ENCODE measurements at regions not wholly inside any gene's neighbourhood (a gene's known extent, or its start where the extent isn't known, plus 50 kb on each side); places are given as distances from the start of the nearest gene placed in this dataset.
"Not testable (repeated sequence)": the region's sequence is repeated elsewhere in the genome, so short reads cannot be mapped to it uniquely, and the experiment has no call there.

GRCh38 chr6:168915855-168916254 is 337.8 kb downstream of the THBS2 start:
- no peak for DNase-seq (ENCODE audit: low read depth in 2 of 3, low spot score in 1 of 3)

- DNase-seq (ENCODE audit: low read depth in 2 of 3, low spot score in 1 of 3), result no peak
Observed at GRCh38 chr6:168915242-168915641, 338.4 kb downstream of the THBS2 start.

GRCh38 chr6:168913866-168914469 is 339.7 kb downstream of the THBS2 start:
- no peak for DNase-seq (ENCODE audit: low read depth in 2 of 3, low spot score in 1 of 3)

- DNase-seq (ENCODE audit: low read depth in 2 of 3, low spot score in 1 of 3), result not testable (repeated sequence)
Observed at GRCh38 chr6:168913231-168913865, 340.3 kb downstream of the THBS2 start.

- no peak for DNase-seq (ENCODE audit: low read depth in 2 of 3, low spot score in 1 of 3)
Observed at GRCh38 chr6:168909288-168909687, 344.4 kb downstream of the THBS2 start.

- no peak for DNase-seq (ENCODE audit: low read depth in 2 of 3, low spot score in 1 of 3)
Observed at GRCh38 chr6:168908887-168909286, 344.8 kb downstream of the THBS2 start.

GRCh38 chr6:168908166-168908565 is 345.5 kb downstream of the THBS2 start:
- DNase-seq (ENCODE audit: low read depth in 2 of 3, low spot score in 1 of 3), result no peak

- DNase-seq (ENCODE audit: low read depth in 2 of 3, low spot score in 1 of 3), result no peak
Observed at GRCh38 chr6:168906391-168906790, 347.3 kb downstream of the THBS2 start.

- no peak for DNase-seq (ENCODE audit: low read depth in 2 of 3, low spot score in 1 of 3)
Observed at GRCh38 chr6:168905451-168906090, 348.1 kb downstream of the THBS2 start.

GRCh38 chr6:168903613-168904345 is 349.9 kb downstream of the THBS2 start:
- no peak for DNase-seq (ENCODE audit: low read depth in 2 of 3, low spot score in 1 of 3)

- no peak for DNase-seq (ENCODE audit: low read depth in 2 of 3, low spot score in 1 of 3)
Observed at GRCh38 chr6:168902075-168902474, 351.6 kb downstream of the THBS2 start.

GRCh38 chr6:168901076-168901475 is 352.6 kb downstream of the THBS2 start:
- DNase-seq (ENCODE audit: low read depth in 2 of 3, low spot score in 1 of 3), result no peak

- no peak for DNase-seq (ENCODE audit: low read depth in 2 of 3, low spot score in 1 of 3)
Observed at GRCh38 chr6:168896321-168896720, 357.3 kb downstream of the THBS2 start.

GRCh38 chr6:168895102-168895812 is 358.4 kb downstream of the THBS2 start:
- peak; percentile 62 to 82 (median 70) for DNase-seq (ENCODE audit: low read depth in 2 of 3, low spot score in 1 of 3)

GRCh38 chr6:168892031-168892430 is 361.6 kb downstream of the THBS2 start:
- DNase-seq (ENCODE audit: low read depth in 2 of 3, low spot score in 1 of 3), result no peak

- DNase-seq (ENCODE audit: low read depth in 2 of 3, low spot score in 1 of 3), result no peak
Observed at GRCh38 chr6:168890981-168891365, 362.7 kb downstream of the THBS2 start.

- DNase-seq (ENCODE audit: low read depth in 2 of 3, low spot score in 1 of 3), result no peak
Observed at GRCh38 chr6:168890306-168890980, 363.2 kb downstream of the THBS2 start.

- DNase-seq (ENCODE audit: low read depth in 2 of 3, low spot score in 1 of 3), result no peak
Observed at GRCh38 chr6:168888786-168889345, 364.8 kb downstream of the THBS2 start.

GRCh38 chr6:168888102-168888501 is 365.5 kb downstream of the THBS2 start:
- DNase-seq (ENCODE audit: low read depth in 2 of 3, low spot score in 1 of 3), result no peak

GRCh38 chr6:168887621-168888020 is 366.0 kb downstream of the THBS2 start:
- no peak for DNase-seq (ENCODE audit: low read depth in 2 of 3, low spot score in 1 of 3)
